Sigmoid colon (tissue), 6 donors: ENCODE measurements at regions not wholly inside any gene's neighbourhood (a gene's known extent, or its start where the extent isn't known, plus 50 kb on each side); places are given as distances from the start of the nearest gene placed in this dataset.

Experiments used
- DNase-seq: peaks from one replicate; pipeline ENCODE4 v3.0.0-alpha.2; 2019
- H3K27ac ChIP-seq, 4 donors: fragments of 200-600 bp; sonication (generic); one replicate each; pipeline ENCODE4 v1.5.1; 2016 to 2019; ENCODE audit warnings: mild to moderate bottlenecking in 1 of 4
- H3K27me3 ChIP-seq, 3 donors: fragments of 200-600 bp; sonication (generic); one replicate each; pipeline ENCODE4 v1.5.1; 2019; ENCODE audit warnings: mild to moderate bottlenecking in 1 of 3
- H3K36me3 ChIP-seq, 4 donors: fragments of 200-600 bp; sonication (generic); one replicate each; pipeline ENCODE4 v1.5.1; 2016 to 2019
- H3K4me1 ChIP-seq, 4 donors: fragments of 200-600 bp; sonication (generic); one replicate each; pipeline ENCODE4 v1.5.1; 2017 to 2019
- H3K4me3 ChIP-seq, 4 donors: fragments of 200-600 bp; sonication (generic); one replicate each; pipeline ENCODE4 v1.5.1; 2017 to 2019; ENCODE audit warnings: mild to moderate bottlenecking in 2 of 4, moderate library complexity in 1 of 4
- H3K9me3 ChIP-seq, 4 donors: fragments of 200-600 bp in 3 of 4; sonication (generic) in 3 of 4; one replicate each; pipeline versions ENCODE4 v1.5.1 to v1.6.1; 2013 to 2019
- EP300 ChIP-seq, 4 donors: sonication (generic); formaldehyde crosslinking; IDR thresholded peaks; one replicate each; pipeline ENCODE4 v1.6.1; 2017; ENCODE audit warnings: antibody characterized with exemption in 4 of 4
- POLR2A ChIP-seq, 2 donors: fragments of 450-650 bp; IDR thresholded peaks; one replicate each; pipeline ENCODE4 v1.6.1; 2016; ENCODE audit warnings: antibody characterized with exemption in 2 of 2, mild to moderate bottlenecking in 2 of 2, moderate library complexity in 2 of 2
- POLR2AphosphoS5 ChIP-seq, 4 donors: sonication (generic); formaldehyde crosslinking; IDR thresholded peaks; one replicate each; pipeline ENCODE4 v1.6.1; 2017; ENCODE audit warnings: antibody characterized with exemption in 4 of 4
- WGBS, 2 donors: extraction: QIAGEN DNeasy Blood & Tissue Kit; methylation state at CpG; one replicate each; pipeline ENCODE4 v1.1.7; 2013; 5-methylcytosine and 5-hydroxymethylcytosine counted together
- intact Hi-C: fragments of 100-400 bp; cut with DNase I; formaldehyde crosslinking; loops from one replicate; pipeline ENCODE4 v1.15.1; 2023
- TF ChIP-seq, protein P1 (sequence below), 4 experiments: fragments of 450-650 bp in 3 of 4; fragments of 200-600 bp in 1 of 4; IDR thresholded peaks; one replicate each; pipeline ENCODE4 v1.5.1; 2016 to 2019; ENCODE audit warnings: antibody characterized with exemption in 4 of 4, mild to moderate bottlenecking in 3 of 4, moderate library complexity in 2 of 4
- donor health status: healthy with polysubstance abuse.
- donor health status: healthy.

GRCh38 chr12:92558215-92558773 is 144.5 kb upstream of the PLEKHG7 start:
- no peak for TF ChIP-seq POLR2A (IDR thresholded peaks at IDR 0.05)
- no peak for TF ChIP-seq POLR2AphosphoS5 (IDR thresholded peaks at IDR 0.05)
- TF ChIP-seq, protein P1, sequence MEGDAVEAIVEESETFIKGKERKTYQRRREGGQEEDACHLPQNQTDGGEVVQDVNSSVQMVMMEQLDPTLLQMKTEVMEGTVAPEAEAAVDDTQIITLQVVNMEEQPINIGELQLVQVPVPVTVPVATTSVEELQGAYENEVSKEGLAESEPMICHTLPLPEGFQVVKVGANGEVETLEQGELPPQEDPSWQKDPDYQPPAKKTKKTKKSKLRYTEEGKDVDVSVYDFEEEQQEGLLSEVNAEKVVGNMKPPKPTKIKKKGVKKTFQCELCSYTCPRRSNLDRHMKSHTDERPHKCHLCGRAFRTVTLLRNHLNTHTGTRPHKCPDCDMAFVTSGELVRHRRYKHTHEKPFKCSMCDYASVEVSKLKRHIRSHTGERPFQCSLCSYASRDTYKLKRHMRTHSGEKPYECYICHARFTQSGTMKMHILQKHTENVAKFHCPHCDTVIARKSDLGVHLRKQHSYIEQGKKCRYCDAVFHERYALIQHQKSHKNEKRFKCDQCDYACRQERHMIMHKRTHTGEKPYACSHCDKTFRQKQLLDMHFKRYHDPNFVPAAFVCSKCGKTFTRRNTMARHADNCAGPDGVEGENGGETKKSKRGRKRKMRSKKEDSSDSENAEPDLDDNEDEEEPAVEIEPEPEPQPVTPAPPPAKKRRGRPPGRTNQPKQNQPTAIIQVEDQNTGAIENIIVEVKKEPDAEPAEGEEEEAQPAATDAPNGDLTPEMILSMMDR (IDR thresholded peaks at IDR 0.05), result no peak
- no peak for TF ChIP-seq EP300 (IDR thresholded peaks at IDR 0.05)
- WGBS, 2 donors, result 51 to 85% methylated on average over 1 of the region's 1 CpG
- H3K27me3 ChIP-seq, result no peaks in the 10 kb centered on the region
- H3K4me3 ChIP-seq, result no peak overlapping the region
- no peaks in the 10 kb centered on the region for H3K36me3 ChIP-seq
- DNase-seq, result no peak
- H3K9me3 ChIP-seq, result no peaks in the 10 kb centered on the region
- peak overlapping the region in 2 of 4 donors; percentile 13 to 42 for H3K27ac ChIP-seq
- H3K4me1 ChIP-seq, result peaks cover 2 to 50% (median 24%) of the 10 kb centered on the region in 4 donors
- intact Hi-C loops, result no loop called here

GRCh38 chr12:92557422-92557724 is 145.4 kb upstream of the PLEKHG7 start:
- Histone ChIP-seq H3K4me3 (no peak overlapping the region), H3K36me3 (no peaks in the 10 kb centered on the region), H3K27ac (no peak overlapping the region), H3K4me1 (peaks cover 2 to 41% (median 22%) of the 10 kb centered on the region in 4 donors), H3K27me3 (no peaks in the 10 kb centered on the region), H3K9me3 (no peaks in the 10 kb centered on the region)
- no peak for DNase-seq
- TF ChIP-seq POLR2AphosphoS5 (IDR thresholded peaks at IDR 0.05) (no peak), POLR2A (IDR thresholded peaks at IDR 0.05) (no peak), EP300 (IDR thresholded peaks at IDR 0.05) (no peak)
- TF ChIP-seq, protein P1 (IDR thresholded peaks at IDR 0.05), result no peak
- intact Hi-C loops, result no loop called here
- WGBS, 2 donors, result 89 to 92% methylated on average over 2 of the region's 2 CpGs

- Histone ChIP-seq H3K27ac (no peak overlapping the region), H3K9me3 (no peaks in the 10 kb centered on the region), H3K4me3 (no peak overlapping the region), H3K36me3 (no peaks in the 10 kb centered on the region), H3K27me3 (no peaks in the 10 kb centered on the region), H3K4me1 (peaks cover 0 to 36% (median 18%) of the 10 kb centered on the region in 4 donors)
- WGBS, 2 donors, result 84 to 92% methylated on average over 9 of the region's 9 CpGs
- TF ChIP-seq POLR2A (IDR thresholded peaks at IDR 0.05) (no peak), EP300 (IDR thresholded peaks at IDR 0.05) (no peak), POLR2AphosphoS5 (IDR thresholded peaks at IDR 0.05) (no peak)
- TF ChIP-seq, protein P1 (IDR thresholded peaks at IDR 0.05), result no peak
- intact Hi-C loops, result no loop called here
- DNase-seq, result no peak
These were observed 146.0 kb upstream of the PLEKHG7 start for GRCh38 chr12:92556637-92557421.

DNA sequence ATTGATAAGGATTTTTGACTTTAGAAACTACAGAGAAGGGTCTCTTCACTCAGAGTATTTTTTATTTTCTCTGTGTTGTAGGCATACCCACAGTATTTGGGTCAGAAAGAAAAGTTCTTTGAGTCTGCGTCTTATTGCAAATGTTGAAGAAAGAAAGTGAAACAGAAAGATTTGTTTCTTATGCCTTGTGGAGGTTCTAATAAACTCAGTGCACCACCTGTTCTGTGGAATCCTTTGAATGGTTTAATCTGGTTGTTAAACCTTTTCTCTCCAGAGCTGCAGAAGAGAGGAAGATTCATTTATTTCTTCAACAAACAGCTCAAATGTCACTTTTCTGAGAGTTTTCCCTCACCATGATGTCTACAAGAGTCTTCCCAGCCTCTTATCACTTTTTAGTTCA is 146.6 kb upstream of the PLEKHG7 start:
- no peaks in the 10 kb centered on the region for H3K27me3 ChIP-seq
- TF ChIP-seq, protein P1 (IDR thresholded peaks at IDR 0.05), result no peak
- TF ChIP-seq POLR2A (IDR thresholded peaks at IDR 0.05), result no peak
- TF ChIP-seq EP300 (IDR thresholded peaks at IDR 0.05), result no peak
- TF ChIP-seq POLR2AphosphoS5 (IDR thresholded peaks at IDR 0.05), result no peak
- H3K4me3 ChIP-seq, result no peak overlapping the region
- H3K36me3 ChIP-seq, result no peaks in the 10 kb centered on the region
- H3K4me1 ChIP-seq, result peaks cover 0 to 29% (median 12%) of the 10 kb centered on the region in 4 donors
- DNase-seq, result no peak
- no peak overlapping the region for H3K27ac ChIP-seq
- WGBS, 2 donors, result 29 to 61% methylated on average over 1 of the region's 1 CpG
- intact Hi-C loops, result no loop called here
- H3K9me3 ChIP-seq, result no peaks in the 10 kb centered on the region
